Smooth muscle cell (in vitro differentiated cells): ENCODE measurements at regions not wholly inside any gene's neighbourhood (a gene's known extent, or its start where the extent isn't known, plus 50 kb on each side); places are given as distances from the start of the nearest gene placed in this dataset.

ENCODE experiments used
- DNase-seq: peaks from one replicate; lab custom pipeline; 2025; ENCODE audit not compliant: unreplicated experiment; lab: John Stamatoyannopoulos, UW
- H2AFZ ChIP-seq: fragments of 200-600 bp; sonication (generic); 2 replicates; pipeline ENCODE4 v1.6.0; 2016; ENCODE audit warnings: antibody characterized with exemption, low read depth, mild to moderate bottlenecking
- H3F3A ChIP-seq: fragments of 200-600 bp; sonication (generic); 2 replicates; pipeline ENCODE4 v1.6.0; 2017; ENCODE audit warnings: antibody characterized with exemption, low read depth
- H3K27ac ChIP-seq: fragments of 200-600 bp; sonication (generic); 2 replicates; pipeline ENCODE4 v1.5.1; 2016; ENCODE audit warnings: low read depth, mild to moderate bottlenecking
- H3K27me3 ChIP-seq: fragments of 200-600 bp; sonication (generic); 2 replicates; pipeline ENCODE4 v1.6.1; 2016; ENCODE audit warnings: low read depth, mild to moderate bottlenecking
- H3K36me3 ChIP-seq: fragments of 200-600 bp; sonication (generic); 2 replicates; pipeline ENCODE4 v1.5.1; 2016; ENCODE audit warnings: low read depth
- H3K4me1 ChIP-seq: fragments of 200-600 bp; sonication (generic); 2 replicates; pipeline ENCODE4 v1.5.1; 2016; ENCODE audit warnings: low read depth
- H3K4me2 ChIP-seq: fragments of 200-600 bp; sonication (generic); 2 replicates; pipeline ENCODE4 v1.6.0; 2016; ENCODE audit warnings: mild to moderate bottlenecking
- H3K4me3 ChIP-seq: fragments of 200-600 bp; sonication (generic); 2 replicates; pipeline ENCODE4 v1.5.1; 2016; ENCODE audit warnings: mild to moderate bottlenecking
- H3K79me2 ChIP-seq: fragments of 200-600 bp; sonication (generic); 2 replicates; pipeline ENCODE4 v1.6.0; 2016; ENCODE audit warnings: low read depth, mild to moderate bottlenecking
- H3K9ac ChIP-seq: fragments of 200-600 bp; sonication (generic); 2 replicates; pipeline ENCODE4 v1.6.0; 2016; ENCODE audit warnings: low read depth
- H3K9me3 ChIP-seq: fragments of 200-600 bp; sonication (generic); replicated peaks from 2 replicates; pipeline ENCODE4 v1.5.1; 2016; ENCODE audit warnings: low read depth
- H4K20me1 ChIP-seq: fragments of 200-600 bp; sonication (generic); 2 replicates; pipeline ENCODE4 v1.6.0; 2016; ENCODE audit warnings: low read depth
- WGBS: methylation state at CpG from one replicate; pipeline ENCODE4 v1.1.7; 2016; ENCODE audit warnings: low lambda C conversion rate; 5-methylcytosine and 5-hydroxymethylcytosine counted together
- TF ChIP-seq, protein P1 (sequence below): fragments of 200-600 bp; sonication (generic); IDR thresholded peaks from 2 replicates; pipeline ENCODE4 v1.5.1; 2017; ENCODE audit warnings: borderline replicate concordance, mild to moderate bottlenecking, antibody characterized with exemption; ENCODE audit not compliant: insufficient read depth, poor library complexity, severe bottlenecking

- no peak for DNase-seq
- H3K4me1 ChIP-seq: no peaks in the 10 kb centered on the region
- no peak overlapping the region for H2AFZ ChIP-seq
- no peaks in the 10 kb centered on the region for H3K9me3 ChIP-seq
- H3K4me3 ChIP-seq: no peak overlapping the region
- no peaks in the 10 kb centered on the region for H3K27me3 ChIP-seq
- TF ChIP-seq, protein P1, sequence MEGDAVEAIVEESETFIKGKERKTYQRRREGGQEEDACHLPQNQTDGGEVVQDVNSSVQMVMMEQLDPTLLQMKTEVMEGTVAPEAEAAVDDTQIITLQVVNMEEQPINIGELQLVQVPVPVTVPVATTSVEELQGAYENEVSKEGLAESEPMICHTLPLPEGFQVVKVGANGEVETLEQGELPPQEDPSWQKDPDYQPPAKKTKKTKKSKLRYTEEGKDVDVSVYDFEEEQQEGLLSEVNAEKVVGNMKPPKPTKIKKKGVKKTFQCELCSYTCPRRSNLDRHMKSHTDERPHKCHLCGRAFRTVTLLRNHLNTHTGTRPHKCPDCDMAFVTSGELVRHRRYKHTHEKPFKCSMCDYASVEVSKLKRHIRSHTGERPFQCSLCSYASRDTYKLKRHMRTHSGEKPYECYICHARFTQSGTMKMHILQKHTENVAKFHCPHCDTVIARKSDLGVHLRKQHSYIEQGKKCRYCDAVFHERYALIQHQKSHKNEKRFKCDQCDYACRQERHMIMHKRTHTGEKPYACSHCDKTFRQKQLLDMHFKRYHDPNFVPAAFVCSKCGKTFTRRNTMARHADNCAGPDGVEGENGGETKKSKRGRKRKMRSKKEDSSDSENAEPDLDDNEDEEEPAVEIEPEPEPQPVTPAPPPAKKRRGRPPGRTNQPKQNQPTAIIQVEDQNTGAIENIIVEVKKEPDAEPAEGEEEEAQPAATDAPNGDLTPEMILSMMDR: no peak
- H3K79me2 ChIP-seq: no peaks in the 10 kb centered on the region
- no peak overlapping the region for H3K4me2 ChIP-seq
- WGBS: 61% methylated on average over 2 of the region's 2 CpGs
- no peaks in the 10 kb centered on the region for H3K36me3 ChIP-seq
- no peaks in the 10 kb centered on the region for H4K20me1 ChIP-seq
- H3K27ac ChIP-seq: no peak overlapping the region
- H3K9ac ChIP-seq: no peak overlapping the region
- H3F3A ChIP-seq: no peaks in the 10 kb centered on the region
Observed at GRCh38 chr9:103261951-103262350, 266.8 kb downstream of the CYLC2 start.

DNA sequence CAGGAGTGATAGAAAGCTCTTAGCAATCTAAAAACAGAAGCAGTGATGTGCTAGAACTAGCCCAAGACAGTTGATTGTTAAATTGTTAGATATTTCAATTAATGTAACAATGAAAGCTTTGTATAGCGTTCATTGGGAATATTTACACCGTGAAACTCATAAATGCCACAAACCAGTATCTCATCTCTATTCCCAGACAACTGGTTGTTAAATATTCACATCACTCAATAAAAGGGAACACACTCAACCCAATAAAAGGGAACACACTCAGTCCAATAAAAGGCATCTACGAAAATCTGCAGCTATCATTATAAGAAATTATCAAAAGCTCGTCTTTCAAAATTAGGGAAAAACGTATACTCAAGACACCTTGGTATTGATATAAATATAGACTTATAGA is 270.9 kb downstream of the CYLC2 start:
- Histone ChIP-seq H3K9ac (no peak overlapping the region), H3K4me2 (no peak overlapping the region), H3K9me3 (no peaks in the 10 kb centered on the region), H3K27me3 (no peaks in the 10 kb centered on the region), H3K27ac (no peak overlapping the region), H4K20me1 (no peaks in the 10 kb centered on the region), H3K36me3 (no peaks in the 10 kb centered on the region), H3K4me1 (no peaks in the 10 kb centered on the region), H3K79me2 (no peaks in the 10 kb centered on the region), H3K4me3 (no peak overlapping the region), H3F3A (no peaks in the 10 kb centered on the region), H2AFZ (no peak overlapping the region)
- no peak for DNase-seq
- 77% methylated on average over 5 of the region's 5 CpGs for WGBS
- TF ChIP-seq, protein P1: no peak

- Histone ChIP-seq H2AFZ (no peak overlapping the region), H3K27me3 (no peaks in the 10 kb centered on the region), H4K20me1 (no peaks in the 10 kb centered on the region), H3F3A (no peaks in the 10 kb centered on the region), H3K27ac (no peak overlapping the region), H3K36me3 (no peaks in the 10 kb centered on the region), H3K9ac (no peak overlapping the region), H3K79me2 (no peaks in the 10 kb centered on the region), H3K4me1 (no peaks in the 10 kb centered on the region), H3K4me2 (no peak overlapping the region), H3K4me3 (no peak overlapping the region), H3K9me3 (no peaks in the 10 kb centered on the region)
- 84% methylated on average over 4 of the region's 4 CpGs for WGBS
- TF ChIP-seq, protein P1: no peak
- no peak for DNase-seq
Observed at GRCh38 chr9:103277240-103277639, 282.1 kb downstream of the CYLC2 start.

- TF ChIP-seq, protein P1: no peak
- H3K4me3 ChIP-seq: no peak overlapping the region
- no peak overlapping the region for H3K4me2 ChIP-seq
- H3K4me1 ChIP-seq: no peaks in the 10 kb centered on the region
- no peaks in the 10 kb centered on the region for H3K27me3 ChIP-seq
- no peak overlapping the region for H3K27ac ChIP-seq
- H3K9ac ChIP-seq: no peak overlapping the region
- H4K20me1 ChIP-seq: no peaks in the 10 kb centered on the region
- no peaks in the 10 kb centered on the region for H3K36me3 ChIP-seq
- no peaks in the 10 kb centered on the region for H3K9me3 ChIP-seq
- H3F3A ChIP-seq: no peaks in the 10 kb centered on the region
- 56% methylated on average over 2 of the region's 2 CpGs for WGBS
- H3K79me2 ChIP-seq: no peaks in the 10 kb centered on the region
- no peak overlapping the region for H2AFZ ChIP-seq
- DNase-seq: no peak
Observed at GRCh38 chr9:103281126-103281525, 286.0 kb downstream of the CYLC2 start.
